ENCODE measurements at regions not wholly inside any gene's neighbourhood (a gene's known extent, or its start where the extent isn't known, plus 50 kb on each side); places are given as distances from the start of the nearest gene placed in this dataset.

DNA sequence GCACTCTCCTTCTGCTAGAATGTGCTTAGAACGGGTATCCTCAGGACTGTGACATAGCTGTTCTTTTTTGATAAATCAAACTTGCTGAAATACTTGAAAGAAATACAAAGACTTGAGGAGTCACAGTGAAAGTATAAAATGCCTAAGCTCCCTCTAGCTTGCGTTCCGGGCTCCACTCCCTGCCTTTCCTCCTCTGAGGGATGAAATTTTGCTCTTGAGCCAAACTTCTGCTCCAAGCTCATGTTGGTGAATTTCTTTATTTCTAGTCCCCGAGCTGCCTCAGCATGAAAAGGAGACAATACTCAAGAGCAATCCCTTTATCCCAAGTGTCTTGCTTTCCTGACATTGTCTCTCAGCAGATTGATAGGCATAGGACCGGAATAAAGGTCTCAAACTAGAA lies 499.6 kb upstream of the ADARB2 start:
- Histone ChIP-seq H3K4me1 (ENCODE audit: control insufficient read depth in 2 of 3, insufficient read depth in 2 of 3, low read depth in 1 of 3, low read length in 3 of 3) (no peaks in the 10 kb centered on the region), H3K36me3 (ENCODE audit: control insufficient read depth in 2 of 3, insufficient read depth in 3 of 3, low read length in 3 of 3) (no peaks in the 10 kb centered on the region), H3K27me3 (ENCODE audit: control insufficient read depth, insufficient read depth, low read length) (no peaks in the 10 kb centered on the region), H3K27ac (ENCODE audit: low read depth in 2 of 2, low read length in 2 of 2) (no peak overlapping the region), H3K9ac (ENCODE audit: low read length in 3 of 3) (no peak overlapping the region), H3K4me3 (ENCODE audit: low read length in 3 of 3) (no peak overlapping the region), H3K9me3 (ENCODE audit: control insufficient read depth in 2 of 3, insufficient read depth in 1 of 3, low read length in 3 of 3) (no peaks in the 10 kb centered on the region)
- DNase-seq (no peak), FAIRE-seq (no peak)
- intact Hi-C loops (cut with DNase I) = no loop called here
- TF ChIP-seq, protein P1, sequence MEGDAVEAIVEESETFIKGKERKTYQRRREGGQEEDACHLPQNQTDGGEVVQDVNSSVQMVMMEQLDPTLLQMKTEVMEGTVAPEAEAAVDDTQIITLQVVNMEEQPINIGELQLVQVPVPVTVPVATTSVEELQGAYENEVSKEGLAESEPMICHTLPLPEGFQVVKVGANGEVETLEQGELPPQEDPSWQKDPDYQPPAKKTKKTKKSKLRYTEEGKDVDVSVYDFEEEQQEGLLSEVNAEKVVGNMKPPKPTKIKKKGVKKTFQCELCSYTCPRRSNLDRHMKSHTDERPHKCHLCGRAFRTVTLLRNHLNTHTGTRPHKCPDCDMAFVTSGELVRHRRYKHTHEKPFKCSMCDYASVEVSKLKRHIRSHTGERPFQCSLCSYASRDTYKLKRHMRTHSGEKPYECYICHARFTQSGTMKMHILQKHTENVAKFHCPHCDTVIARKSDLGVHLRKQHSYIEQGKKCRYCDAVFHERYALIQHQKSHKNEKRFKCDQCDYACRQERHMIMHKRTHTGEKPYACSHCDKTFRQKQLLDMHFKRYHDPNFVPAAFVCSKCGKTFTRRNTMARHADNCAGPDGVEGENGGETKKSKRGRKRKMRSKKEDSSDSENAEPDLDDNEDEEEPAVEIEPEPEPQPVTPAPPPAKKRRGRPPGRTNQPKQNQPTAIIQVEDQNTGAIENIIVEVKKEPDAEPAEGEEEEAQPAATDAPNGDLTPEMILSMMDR (IDR thresholded peaks at IDR 0.05; ENCODE audit: borderline replicate concordance, extremely low read depth, insufficient read depth) = no peak

GRCh38 chr10:2232479-2232878 lies 495.2 kb upstream of the ADARB2 start:
- H3K27ac ChIP-seq (ENCODE audit: low read depth in 2 of 2, low read length in 2 of 2) = no peak overlapping the region
- H3K9me3 ChIP-seq (ENCODE audit: control insufficient read depth in 2 of 3, insufficient read depth in 1 of 3, low read length in 3 of 3) = no peaks in the 10 kb centered on the region
- TF ChIP-seq, protein P1 (IDR thresholded peaks at IDR 0.05; ENCODE audit: borderline replicate concordance, extremely low read depth, insufficient read depth) = no peak
- intact Hi-C loops (cut with DNase I) = no loop called here
- no peaks in the 10 kb centered on the region for H3K27me3 ChIP-seq (ENCODE audit: control insufficient read depth, insufficient read depth, low read length)
- DNase-seq (peak in 1 of 5 donors; percentile 12), FAIRE-seq (no peak)
- H3K4me1 ChIP-seq (ENCODE audit: control insufficient read depth in 2 of 3, insufficient read depth in 2 of 3, low read depth in 1 of 3, low read length in 3 of 3) = no peaks in the 10 kb centered on the region
- no peak overlapping the region for H3K4me3 ChIP-seq (ENCODE audit: low read length in 3 of 3)
- H3K36me3 ChIP-seq (ENCODE audit: control insufficient read depth in 2 of 3, insufficient read depth in 3 of 3, low read length in 3 of 3) = no peaks in the 10 kb centered on the region
- no peak overlapping the region for H3K9ac ChIP-seq (ENCODE audit: low read length in 3 of 3)

GRCh38 chr10:2230478-2230877 lies 493.2 kb upstream of the ADARB2 start:
- TF ChIP-seq, protein P1 (IDR thresholded peaks at IDR 0.05; ENCODE audit: borderline replicate concordance, extremely low read depth, insufficient read depth) = no peak
- Histone ChIP-seq H3K9ac (ENCODE audit: low read length in 3 of 3) (no peak overlapping the region), H3K36me3 (ENCODE audit: control insufficient read depth in 2 of 3, insufficient read depth in 3 of 3, low read length in 3 of 3) (no peaks in the 10 kb centered on the region), H3K4me1 (ENCODE audit: control insufficient read depth in 2 of 3, insufficient read depth in 2 of 3, low read depth in 1 of 3, low read length in 3 of 3) (no peaks in the 10 kb centered on the region), H3K27me3 (ENCODE audit: control insufficient read depth, insufficient read depth, low read length) (no peaks in the 10 kb centered on the region), H3K4me3 (ENCODE audit: low read length in 3 of 3) (no peak overlapping the region), H3K27ac (ENCODE audit: low read depth in 2 of 2, low read length in 2 of 2) (no peak overlapping the region), H3K9me3 (ENCODE audit: control insufficient read depth in 2 of 3, insufficient read depth in 1 of 3, low read length in 3 of 3) (no peaks in the 10 kb centered on the region)
- DNase-seq = no peak
- FAIRE-seq = no peak
- intact Hi-C loops (cut with DNase I) = no loop called here

GRCh38 chr10:2228320-2228901 lies 491.1 kb upstream of the ADARB2 start:
- no peaks in the 10 kb centered on the region for H3K36me3 ChIP-seq (ENCODE audit: control insufficient read depth in 2 of 3, insufficient read depth in 3 of 3, low read length in 3 of 3)
- no peaks in the 10 kb centered on the region for H3K27me3 ChIP-seq (ENCODE audit: control insufficient read depth, insufficient read depth, low read length)
- H3K9me3 ChIP-seq (ENCODE audit: control insufficient read depth in 2 of 3, insufficient read depth in 1 of 3, low read length in 3 of 3) = no peaks in the 10 kb centered on the region
- H3K4me3 ChIP-seq (ENCODE audit: low read length in 3 of 3) = no peak overlapping the region
- intact Hi-C loops (cut with DNase I) = no loop called here
- H3K9ac ChIP-seq (ENCODE audit: low read length in 3 of 3) = no peak overlapping the region
- H3K4me1 ChIP-seq (ENCODE audit: control insufficient read depth in 2 of 3, insufficient read depth in 2 of 3, low read depth in 1 of 3, low read length in 3 of 3) = no peaks in the 10 kb centered on the region
- no peak for FAIRE-seq
- H3K27ac ChIP-seq (ENCODE audit: low read depth in 2 of 2, low read length in 2 of 2) = no peak overlapping the region
- no peak for DNase-seq
- TF ChIP-seq, protein P1 (IDR thresholded peaks at IDR 0.05; ENCODE audit: borderline replicate concordance, extremely low read depth, insufficient read depth) = no peak

Data from kidney (tissue), 13 donors.